ENCODE measurements at regions not wholly inside any gene's neighbourhood (a gene's known extent, or its start where the extent isn't known, plus 50 kb on each side); places are given as distances from the start of the nearest gene placed in this dataset.

- no peak for TF ChIP-seq PKNOX1 (IDR thresholded peaks at IDR 0.05)
Measured at GRCh38 chr2:4424153-4424552, 720.8 kb downstream of the DCDC2C start (continued).

- H3K9me3 ChIP-seq (replicated peaks; ENCODE audit: control insufficient read depth, insufficient read depth, low read length): no peaks in the 10 kb centered on the region
- POLR2A ChIA-PET: no interaction called here
- WGBS (ENCODE audit: insufficient coverage, insufficient replicate concordance, low lambda C conversion rate, missing lambda C conversion rate): 31% methylated on average over 5 of the region's 5 CpGs
- H3K4me3 ChIP-seq: no peak overlapping the region
- CTCF ChIA-PET: interaction anchor here (0.7 kb wide), 1 partner anchor 1460 kb away, joined by 4 read pairs; no protein-coding TSS in a partner anchor
- FAIRE-seq (no peak), ATAC-seq (no peak), DNase-seq (ENCODE audit: low read depth, low spot score) (no peak)
- no peak for TF ChIP-seq ZBTB40 (IDR thresholded peaks at IDR 0.05; ENCODE audit: borderline replicate concordance)
- no peak for TF ChIP-seq BACH1 (IDR thresholded peaks at IDR 0.05; ENCODE audit: borderline replicate concordance)
- no peak for TF ChIP-seq USF1 (IDR thresholded peaks at IDR 0.05; ENCODE audit: borderline replicate concordance, extremely low read length, insufficient read depth, low read depth, low read length)
- TF ChIP-seq BHLHE40 (IDR thresholded peaks at IDR 0.05; ENCODE audit: borderline replicate concordance in 1 of 2, low read depth in 2 of 2, low read length in 1 of 2): no peak
- TF ChIP-seq MXI1 (IDR thresholded peaks at IDR 0.05; ENCODE audit: low read depth, low read length): no peak
- no peak for TF ChIP-seq ZNF274 (IDR thresholded peaks at IDR 0.05; ENCODE audit: insufficient read depth, insufficient read length)
- TF ChIP-seq HDAC6 (IDR thresholded peaks at IDR 0.05; ENCODE audit: unreplicated experiment): no peak
- H3K79me2 ChIP-seq (ENCODE audit: control insufficient read depth, insufficient read depth, low read length): no peaks in the 10 kb centered on the region
- SMC1A ChIA-PET (ENCODE audit: uncharacterized antibody, unreplicated experiment): no interaction called here
- H3K27me3 ChIP-seq (replicated peaks in 1 of 2; ENCODE audit: control insufficient read depth in 2 of 2, insufficient read depth in 2 of 2, low read length in 1 of 2): no peaks in the 10 kb centered on the region
- intact Hi-C loops (cut with micrococcal nuclease; ENCODE audit: unreplicated experiment): no loop called here
- BruUV-seq (replicated peaks): no TSS peak
- H3K4me2 ChIP-seq (ENCODE audit: control insufficient read depth, insufficient read depth): no peak overlapping the region
- H3K36me3 ChIP-seq (ENCODE audit: control insufficient read depth in 2 of 2, insufficient read depth in 2 of 2, low read length in 1 of 2): no peaks in the 10 kb centered on the region
- no peak overlapping the region for H3K9ac ChIP-seq (ENCODE audit: control insufficient read depth, insufficient read depth, low read length)
- no peaks in the 10 kb centered on the region for H4K20me1 ChIP-seq (ENCODE audit: control insufficient read depth, insufficient read depth)
- RAD21 ChIA-PET (ENCODE audit: unreplicated experiment): no interaction called here
- H3K4me1 ChIP-seq (ENCODE audit: control insufficient read depth, insufficient read depth, low read length): no peaks in the 10 kb centered on the region
- H3K27ac ChIP-seq (ENCODE audit: control insufficient read depth, insufficient read depth): no peak overlapping the region
- in situ Hi-C loops (cut with MboI): no loop called here
- H2AFZ ChIP-seq (ENCODE audit: control insufficient read depth, low read depth, low read length): no peak overlapping the region
Measured at GRCh38 chr2:4427083-4427482, 723.7 kb downstream of the DCDC2C start.

All from GM12878 (cell line).